ACHN (cell line): ENCODE measurements at regions not wholly inside any gene's neighbourhood (a gene's known extent, or its start where the extent isn't known, plus 50 kb on each side); places are given as distances from the start of the nearest gene placed in this dataset.

Source experiments
- DNase-seq: peaks from one replicate; pipeline ENCODE4 v3.0.0-alpha.2; 2015
- in situ Hi-C: cut with HindIII; loops from 2 replicates; pipeline ENCODE4 v1.10.0; 2017; ENCODE audit warnings: low sequenced_read_pairs, low pct_ligation_motif_present, low pct_unique_long_range_greater_than_20kb

DNA sequence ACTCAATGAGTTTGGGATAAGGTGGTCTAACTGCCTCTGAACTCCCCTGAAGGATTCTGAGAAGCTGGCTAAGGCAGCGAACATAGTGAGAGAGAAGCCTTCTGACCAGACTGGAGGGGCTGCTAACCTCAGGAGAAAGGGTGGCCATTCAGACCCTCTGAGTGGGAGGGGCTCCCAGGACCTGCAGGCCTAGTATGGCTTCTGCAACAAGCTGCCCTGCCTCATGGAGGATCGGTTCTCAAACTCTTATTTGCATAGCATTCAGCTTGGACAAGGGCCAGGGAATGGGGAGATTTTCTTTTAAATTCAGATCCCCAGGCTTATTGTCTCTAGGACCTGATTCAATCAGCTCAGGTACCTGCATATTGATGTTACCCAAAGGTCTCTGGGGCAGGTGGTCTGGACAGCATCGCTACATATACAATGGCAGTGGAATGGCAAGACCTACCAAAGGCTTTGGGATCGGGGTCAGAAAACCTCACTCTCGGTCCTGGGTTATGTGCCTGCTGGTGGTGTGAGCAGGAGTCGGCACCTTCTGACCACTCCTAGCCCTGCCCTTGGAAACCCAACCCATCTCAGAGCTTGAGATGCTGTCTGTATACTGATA, 599.1 kb downstream of the BRD1 start:
- in situ Hi-C loops: no loop called here
- no peak for DNase-seq

DNA sequence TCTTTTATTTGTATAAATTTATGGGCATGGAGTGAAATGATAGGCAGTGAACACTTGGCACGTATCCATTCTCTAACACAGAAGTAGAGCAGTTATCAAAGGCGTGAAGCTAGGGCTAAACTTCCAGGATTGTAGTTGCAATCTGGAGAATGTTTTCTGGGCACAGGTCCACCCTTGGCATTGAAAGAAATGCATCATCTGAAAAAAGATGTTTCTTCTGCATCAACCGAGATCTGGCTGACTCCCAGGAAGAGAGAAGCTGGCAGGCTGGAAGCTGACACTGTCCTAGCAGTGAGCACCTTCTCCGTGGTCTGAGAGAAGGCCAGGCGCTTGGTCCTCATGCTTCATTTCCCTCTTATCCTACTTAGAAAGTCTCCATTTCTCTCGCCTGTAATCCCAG, 600.0 kb downstream of the BRD1 start:
- in situ Hi-C loops: no loop called here
- no peak for DNase-seq

DNA sequence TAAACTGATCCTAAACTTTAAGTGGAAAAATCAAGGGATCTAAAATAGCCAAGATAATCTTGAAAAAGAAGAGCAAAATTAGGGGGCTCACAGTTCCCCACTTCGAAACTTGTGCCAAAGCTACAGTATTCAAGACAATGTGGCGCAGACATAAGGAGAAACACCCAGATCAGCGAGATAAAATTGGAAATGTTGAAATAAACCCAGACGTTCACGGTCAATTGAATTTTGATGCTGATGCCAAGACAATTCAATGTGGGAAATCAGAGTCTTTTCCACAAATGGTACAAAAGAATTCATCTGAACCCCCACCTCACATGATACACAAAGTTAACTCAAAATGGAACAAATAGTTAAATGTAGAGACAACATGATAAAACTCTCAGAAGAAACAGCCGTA, 601.6 kb downstream of the BRD1 start:
- DNase-seq: no peak
- in situ Hi-C loops: no loop called here

DNA sequence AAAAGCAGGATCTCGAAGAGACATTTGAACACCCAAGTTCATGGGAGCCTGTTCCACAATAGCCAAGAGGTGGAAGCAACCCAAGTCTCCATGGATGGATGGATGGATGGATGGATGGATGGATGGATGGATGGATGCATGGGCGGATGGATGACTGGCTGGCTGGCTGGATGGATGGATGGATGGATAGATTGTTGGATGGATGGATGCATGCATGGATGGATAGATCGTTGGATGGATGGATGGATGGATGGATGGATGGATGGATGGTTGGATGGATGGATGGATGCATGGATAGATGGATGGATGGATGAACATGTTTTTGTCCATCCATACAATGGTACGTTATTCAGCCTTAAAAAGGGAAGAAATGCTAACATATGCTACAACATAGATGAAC, 603.4 kb downstream of the BRD1 start:
- in situ Hi-C loops: no loop called here
- DNase-seq: no peak

DNA sequence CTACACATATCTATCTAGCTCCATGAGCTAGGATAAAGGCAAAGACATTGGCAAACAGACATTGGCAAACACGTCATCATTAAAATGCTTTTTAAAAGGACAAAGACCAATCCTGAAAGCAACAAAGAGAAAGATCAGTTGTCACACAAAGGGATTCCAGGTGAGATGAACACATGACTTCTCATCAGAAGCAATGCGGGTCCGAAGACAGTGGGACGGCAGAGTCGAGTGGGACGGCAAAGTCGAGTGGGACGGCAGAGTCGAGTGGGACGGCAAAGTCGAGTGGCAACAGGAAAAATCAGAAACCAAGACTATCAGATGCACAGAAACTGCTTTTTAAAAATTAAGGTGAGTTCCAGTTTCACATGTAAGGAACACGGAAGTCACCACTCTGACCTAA, 609.5 kb downstream of the BRD1 start:
- no peak for DNase-seq
- in situ Hi-C loops: no loop called here

DNA sequence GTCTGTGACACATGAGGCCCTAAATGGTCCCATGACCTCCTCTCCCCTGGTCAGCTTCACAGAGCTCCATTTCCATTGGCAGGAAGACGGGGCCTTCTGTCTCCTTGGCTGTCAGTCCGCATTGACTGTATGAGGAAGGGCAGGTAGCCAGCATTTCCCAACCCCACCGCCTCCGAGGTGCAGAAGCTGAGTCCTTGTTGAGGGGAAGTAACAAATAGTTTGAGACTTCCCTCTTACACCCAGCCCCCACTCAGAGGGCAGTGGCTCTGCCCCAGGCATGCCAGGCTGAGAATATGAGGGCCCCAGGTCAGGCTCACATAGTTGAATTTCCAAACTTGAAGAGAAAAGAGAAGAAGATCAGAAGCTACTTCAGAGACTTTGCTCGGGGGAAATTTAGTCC, 611.1 kb downstream of the BRD1 start:
- in situ Hi-C loops: no loop called here
- no peak for DNase-seq

DNA sequence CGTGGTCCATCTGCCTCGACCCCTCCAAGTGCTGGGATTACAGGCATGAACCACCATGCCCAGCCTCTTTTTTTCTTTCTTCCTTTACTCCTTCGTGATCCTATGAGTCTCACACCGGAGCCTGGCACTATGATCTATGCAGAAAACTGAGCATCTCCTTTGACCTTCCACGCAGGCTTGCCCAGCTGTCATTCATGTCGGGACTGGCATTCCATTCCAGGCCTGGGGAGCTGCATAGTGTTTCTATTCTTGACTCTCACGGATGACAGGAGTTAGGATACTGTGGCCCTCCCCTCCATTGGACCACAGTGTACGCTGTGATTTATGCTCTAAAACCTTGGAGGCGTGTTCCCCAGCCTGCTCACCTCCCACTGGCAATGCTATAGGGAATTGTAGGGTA, 611.8 kb downstream of the BRD1 start:
- DNase-seq: no peak
- in situ Hi-C loops: no loop called here

DNA sequence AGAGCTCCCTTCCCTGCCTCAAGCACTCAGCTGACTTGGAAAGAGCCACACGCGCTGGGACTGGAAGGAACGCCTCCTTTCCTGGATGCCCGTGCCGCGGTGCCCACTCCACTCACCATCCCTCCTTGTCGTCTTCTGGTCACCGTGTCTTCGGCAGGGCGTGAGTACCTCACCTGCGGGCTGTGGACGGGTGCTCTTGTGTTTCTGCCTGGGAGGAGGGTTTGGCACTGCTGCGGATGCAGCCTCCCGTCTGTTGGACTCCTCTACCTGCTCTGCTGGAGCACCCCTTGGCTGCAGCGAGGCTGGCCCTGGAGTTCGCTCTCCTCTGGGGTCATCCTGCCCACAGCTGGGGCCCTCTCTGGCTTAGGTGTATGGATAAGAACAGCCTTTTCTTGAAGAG, 612.7 kb downstream of the BRD1 start:
- no peak for DNase-seq
- in situ Hi-C loops: no loop called here

DNA sequence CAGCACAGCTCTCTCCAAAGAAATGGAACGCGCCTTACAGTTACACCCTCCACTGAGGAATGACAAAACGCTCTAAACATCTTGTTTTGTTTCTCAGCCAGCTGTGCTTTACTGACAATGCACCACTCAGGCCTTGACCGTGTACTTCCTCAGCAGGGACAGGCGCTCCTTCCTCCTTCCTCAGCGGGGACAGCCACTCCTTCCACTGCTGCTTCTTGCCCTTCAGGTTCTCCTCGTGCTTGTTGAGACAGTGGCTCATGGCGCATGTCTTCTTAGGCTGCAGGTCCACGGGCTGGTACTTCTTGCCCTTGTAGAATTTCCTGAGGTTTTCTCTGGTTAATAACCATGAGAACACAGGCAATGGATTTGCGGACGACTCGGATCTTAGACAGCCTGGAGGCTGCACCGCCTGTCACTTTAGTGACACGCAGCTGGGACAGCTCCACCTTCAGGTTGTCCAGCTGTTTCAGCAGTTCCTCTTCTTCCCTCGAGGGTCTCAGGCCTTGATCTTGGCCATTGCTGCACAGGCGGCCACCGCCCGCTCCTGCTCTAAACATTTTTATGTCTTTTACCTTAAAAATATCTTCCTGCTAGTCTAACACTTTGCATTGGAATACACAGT, 613.8 kb downstream of the BRD1 start:
- DNase-seq: no peak
- in situ Hi-C loops: no loop called here

DNA sequence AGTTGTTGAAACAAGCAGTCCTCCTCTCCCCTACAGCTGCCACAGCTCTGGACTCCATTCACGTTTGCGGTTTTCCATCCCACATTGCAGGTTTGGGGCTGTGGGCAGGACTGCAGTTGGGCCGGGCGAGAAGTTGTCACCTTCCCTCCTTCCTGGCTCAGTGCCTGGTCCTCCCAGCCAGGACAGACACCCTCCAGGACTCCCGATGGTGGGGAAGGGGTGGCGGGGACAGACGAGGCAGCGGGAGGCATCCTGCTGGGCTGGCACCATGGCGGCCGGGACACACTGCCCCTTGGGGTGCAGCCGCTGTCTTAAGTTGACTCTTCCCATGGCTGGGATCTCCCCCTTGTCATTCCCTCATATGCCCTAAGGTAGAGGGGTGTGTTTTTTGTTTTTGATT, 615.2 kb downstream of the BRD1 start:
- DNase-seq: no peak
- in situ Hi-C loops: no loop called here

DNA sequence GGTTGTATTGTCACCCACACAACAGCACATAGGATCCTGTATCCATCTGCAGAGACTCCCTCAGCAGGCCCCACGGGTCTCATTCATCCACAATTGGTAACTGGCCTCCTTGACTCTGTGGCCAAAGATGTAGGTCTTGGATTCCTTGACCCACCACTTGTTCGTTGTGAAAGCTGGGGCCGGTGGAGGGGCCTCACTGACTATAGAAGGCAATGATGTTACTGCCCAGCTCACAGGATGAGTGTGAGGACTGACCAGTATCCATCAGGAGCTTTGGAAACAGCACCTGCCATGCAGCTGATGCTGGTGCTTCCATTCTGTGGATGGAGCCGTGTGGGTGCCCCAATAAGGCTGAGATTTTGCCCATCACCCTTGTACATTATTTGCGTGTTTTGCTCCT, 615.7 kb downstream of the BRD1 start:
- in situ Hi-C loops: no loop called here
- DNase-seq: no peak

DNA sequence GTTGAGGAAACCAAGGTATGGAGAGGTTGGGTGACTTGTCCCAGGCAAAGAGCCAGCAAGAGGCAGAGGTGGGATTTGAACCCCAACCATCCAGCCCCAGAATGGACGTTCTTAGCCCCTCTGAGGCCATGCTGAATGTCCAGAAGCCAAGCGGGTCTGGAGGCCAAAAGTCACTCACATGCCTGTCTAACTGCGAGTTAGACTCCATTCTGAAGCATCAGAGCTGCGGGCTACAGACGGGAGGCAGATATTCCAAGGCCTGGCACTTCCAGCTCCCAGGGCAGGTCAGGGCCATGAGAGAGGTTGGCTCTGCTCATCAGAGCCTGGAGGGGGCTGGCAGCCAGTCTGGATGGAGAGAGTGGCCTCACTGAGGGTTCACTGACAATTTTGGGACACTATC, 616.5 kb downstream of the BRD1 start:
- in situ Hi-C loops: no loop called here
- no peak for DNase-seq

DNA sequence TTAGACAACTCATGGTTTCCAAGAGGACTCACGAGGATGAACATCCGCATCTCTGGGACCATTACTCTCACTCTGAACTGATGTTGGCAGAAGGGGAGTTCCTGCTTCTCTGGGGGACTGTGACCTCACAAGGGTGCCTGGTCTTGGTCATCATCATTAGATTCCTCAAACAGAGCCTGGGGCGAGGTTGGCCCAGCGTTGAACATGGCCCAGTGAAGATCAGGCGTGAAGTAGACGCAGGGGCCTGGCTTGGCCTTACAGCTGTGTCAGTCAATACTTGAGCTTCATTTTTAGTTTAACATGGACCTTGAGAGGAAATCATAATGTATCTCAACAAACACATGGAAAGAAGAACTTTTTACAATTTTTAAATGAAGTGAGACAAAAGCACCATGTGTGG, 617.1 kb downstream of the BRD1 start:
- in situ Hi-C loops: no loop called here
- no peak for DNase-seq

DNA sequence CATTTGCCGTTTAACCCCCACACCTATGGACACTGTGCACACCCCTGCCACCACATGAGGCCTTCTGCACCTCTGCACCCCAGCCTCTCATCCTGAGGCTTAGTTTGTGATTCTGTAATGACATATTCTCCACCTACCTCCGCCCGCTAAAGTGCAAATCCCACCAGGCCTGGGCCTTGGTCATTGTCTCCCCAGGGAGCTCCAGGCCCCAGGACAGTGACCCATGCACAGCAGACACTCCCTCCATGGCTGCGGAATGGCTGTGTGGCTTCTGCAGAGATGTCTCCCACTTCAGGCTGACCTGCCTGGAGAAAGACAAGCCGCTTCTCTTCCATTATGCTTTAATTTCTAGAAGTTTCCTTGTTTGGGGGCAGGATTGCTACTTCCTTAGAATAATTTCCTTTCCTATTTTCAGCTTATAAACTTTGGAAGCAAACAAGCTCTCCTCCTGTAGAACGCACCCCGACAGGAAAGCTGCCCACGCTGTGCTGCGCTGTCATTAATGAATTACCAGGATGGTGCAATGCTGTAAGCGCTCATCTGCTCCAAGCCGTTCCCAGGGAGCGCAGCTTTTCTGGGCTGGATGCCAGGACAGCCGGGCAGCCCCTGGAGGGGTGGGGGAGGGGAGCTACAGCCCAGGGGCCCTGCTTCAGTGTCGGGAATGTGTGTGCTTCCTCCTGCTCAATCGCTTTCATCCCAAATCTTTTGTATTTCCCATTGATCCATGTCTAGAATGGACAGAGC, 618.0 kb downstream of the BRD1 start:
- in situ Hi-C loops: no loop called here
- no peak for DNase-seq

DNA sequence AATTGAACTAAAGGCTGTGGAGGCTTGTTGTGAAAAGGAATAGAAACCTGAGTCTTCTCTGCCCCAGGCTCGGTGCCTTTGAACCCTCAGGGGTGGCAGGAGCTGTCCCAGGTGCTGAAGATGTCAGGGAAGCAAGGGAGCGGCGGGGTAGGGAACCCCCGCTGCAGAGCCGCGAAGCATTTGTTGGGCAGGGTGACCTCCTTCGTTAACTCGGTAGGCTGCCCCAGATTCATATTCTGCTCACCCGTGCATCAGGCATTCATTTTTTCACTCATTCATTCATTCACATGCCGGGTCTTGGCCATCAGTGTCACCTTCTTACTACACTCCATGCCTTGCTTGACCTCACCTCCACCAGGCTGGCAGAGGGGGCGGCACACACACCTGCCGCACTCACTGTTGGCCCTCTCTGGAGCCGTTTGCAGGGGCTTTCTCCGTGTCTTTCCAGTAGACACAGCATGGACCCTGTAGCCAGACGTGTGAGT, 618.9 kb downstream of the BRD1 start:
- in situ Hi-C loops: no loop called here
- no peak for DNase-seq

DNA sequence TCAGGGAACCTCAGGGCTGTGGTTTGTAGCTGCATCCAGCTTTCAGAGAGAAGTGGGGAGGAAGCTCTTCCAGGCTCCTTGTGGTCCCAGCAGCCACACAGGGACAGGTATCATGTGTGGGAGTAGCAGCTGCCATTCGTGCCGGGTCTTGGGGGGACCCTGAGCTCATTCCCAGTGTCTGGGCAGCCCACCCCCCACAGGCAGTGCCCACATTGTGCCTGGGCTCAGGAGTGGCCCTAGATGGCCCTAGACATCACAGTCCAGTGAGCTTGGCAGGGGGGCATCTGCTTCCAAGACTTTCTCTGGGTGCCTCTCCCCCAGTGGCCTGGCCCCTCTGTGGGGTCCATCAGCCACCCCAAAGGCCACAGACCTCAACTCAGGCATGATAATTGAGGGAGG, 619.7 kb downstream of the BRD1 start:
- in situ Hi-C loops: no loop called here
- no peak for DNase-seq

DNA sequence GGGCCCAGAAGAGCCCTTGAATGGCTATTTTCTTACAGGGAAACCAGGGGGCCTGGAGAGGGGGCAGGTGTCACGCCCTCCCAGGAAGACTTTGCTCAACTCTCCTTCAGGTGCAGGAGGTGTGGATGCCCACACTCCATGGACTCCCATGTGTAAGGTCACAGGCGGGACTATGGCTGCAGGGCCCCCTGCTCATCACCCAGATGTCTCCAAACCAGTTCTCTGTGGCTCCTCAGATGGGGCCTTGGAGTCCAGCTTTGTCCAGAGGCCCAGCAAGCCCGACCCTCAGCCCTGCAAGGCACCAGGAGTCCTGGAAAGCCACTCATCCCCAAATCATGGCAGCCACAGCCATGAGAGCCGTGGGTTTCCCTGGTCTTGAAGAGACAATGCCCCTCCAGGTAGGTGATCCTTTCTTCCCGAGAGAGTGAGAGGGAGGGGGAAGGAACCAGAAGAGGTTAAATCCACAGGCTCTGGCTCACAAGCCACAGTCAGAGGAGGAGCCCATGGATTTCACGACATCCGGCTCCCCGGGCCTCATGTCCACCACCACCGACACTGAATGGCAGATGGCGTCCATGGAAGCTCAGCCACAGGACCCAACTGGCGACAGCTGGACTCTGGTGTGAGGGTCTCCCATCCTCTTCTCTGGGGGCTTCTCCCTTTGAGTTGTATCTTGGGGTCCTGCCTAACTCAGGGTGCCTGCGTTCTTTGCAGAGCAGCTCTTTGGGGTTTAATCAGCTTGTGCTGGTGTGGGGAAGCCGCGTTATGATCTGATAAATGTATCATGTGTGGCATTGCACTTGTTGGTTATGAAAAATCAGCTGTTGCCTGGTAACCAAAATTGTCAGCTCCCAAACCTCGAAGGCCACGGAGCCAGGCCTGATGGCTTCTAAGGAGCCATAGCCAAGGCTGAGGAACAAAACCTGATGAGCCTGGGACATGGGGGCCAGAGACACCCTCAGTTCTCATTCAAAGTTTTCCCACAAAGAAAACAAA, 620.4 kb downstream of the BRD1 start:
- in situ Hi-C loops: no loop called here
- DNase-seq: no peak

DNA sequence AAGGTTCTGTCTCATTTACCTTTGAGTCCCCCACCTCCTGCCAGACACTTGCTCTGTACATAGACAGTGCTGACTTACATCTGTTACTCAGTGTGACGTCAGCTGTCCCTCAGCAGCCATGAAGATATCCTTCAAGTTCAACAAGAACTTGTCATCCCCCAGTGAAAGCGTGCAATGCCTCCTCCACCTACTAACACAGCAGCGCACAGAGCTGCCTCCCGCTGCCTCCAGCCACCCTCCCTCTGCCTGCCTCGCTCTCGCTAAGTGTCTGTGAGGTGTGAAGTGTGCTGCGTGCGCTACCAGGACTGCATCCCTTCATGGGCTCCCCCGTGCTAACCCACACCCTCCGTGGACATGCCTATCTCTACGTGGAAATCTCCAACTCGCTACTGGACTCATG, 621.4 kb downstream of the BRD1 start:
- DNase-seq: no peak
- in situ Hi-C loops: no loop called here

DNA sequence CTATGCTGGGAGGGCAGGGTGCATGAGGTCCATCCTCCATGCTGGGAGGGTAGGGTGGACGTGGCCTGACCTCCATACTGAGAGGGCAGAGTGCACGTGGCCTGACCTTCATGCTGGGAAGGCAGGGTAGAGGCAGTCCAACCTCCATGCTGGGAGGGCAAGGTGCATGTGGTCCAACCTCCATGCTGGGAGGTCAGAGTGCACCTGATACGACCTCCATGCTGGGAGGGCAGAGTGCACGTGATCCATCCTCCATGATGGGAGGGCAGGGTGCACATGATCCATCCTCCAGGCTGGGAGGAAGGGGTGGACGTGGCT, 622.2 kb downstream of the BRD1 start:
- in situ Hi-C loops: no loop called here
- no peak for DNase-seq
